DND-41 (cell line): ENCODE measurements at regions not wholly inside any gene's neighbourhood (a gene's known extent, or its start where the extent isn't known, plus 50 kb on each side); places are given as distances from the start of the nearest gene placed in this dataset.

Experiments used
- ATAC-seq: fragments of 200-7000 bp; cut with Tn5 transposase; 3 replicates; pipeline ENCODE4 v1.9.1; 2021; ENCODE audit warnings: low read depth; ENCODE audit not compliant: insufficient read depth
- DNase-seq: peaks from one replicate; pipeline ENCODE4 v3.0.0-alpha.2; 2020
- H2AFZ ChIP-seq: 2 replicates; pipeline ENCODE4 v1.6.0; 2012; ENCODE audit warnings: low read depth, low read length
- H3K27ac ChIP-seq: 2 replicates; pipeline ENCODE4 v1.5.1; 2012; ENCODE audit warnings: low read length, inconsistent platforms
- H3K27me3 ChIP-seq: fragments of 200-600 bp; sonication (generic); 2 replicates; pipeline ENCODE4 v1.6.0; 2012; ENCODE audit warnings: low read length, mild to moderate bottlenecking, inconsistent platforms; ENCODE audit not compliant: insufficient read depth, poor library complexity
- H3K36me3 ChIP-seq: 2 replicates; pipeline ENCODE4 v1.5.1; 2012; ENCODE audit warnings: low read length, inconsistent platforms; ENCODE audit not compliant: insufficient read depth
- H3K4me1 ChIP-seq: 2 replicates; pipeline ENCODE4 v1.5.1; 2012; ENCODE audit warnings: mild to moderate bottlenecking, low read length; ENCODE audit not compliant: insufficient read depth
- H3K4me2 ChIP-seq: 2 replicates; pipeline ENCODE4 v1.6.0; 2012; ENCODE audit warnings: mild to moderate bottlenecking, moderate library complexity, low read length, inconsistent platforms; ENCODE audit not compliant: insufficient read depth
- H3K4me3 ChIP-seq, 2 experiments: fragments of 200-600 bp in 1 of 2; shearing (Covaris generic) in 1 of 2; 2 replicates each; pipeline ENCODE4 v1.5.1; 2012 to 2016; ENCODE audit warnings: inconsistent platforms in 2 of 2, low read length in 2 of 2, mild to moderate bottlenecking in 2 of 2, low read depth in 1 of 2, moderate library complexity in 1 of 2
- H3K79me2 ChIP-seq: 2 replicates; pipeline ENCODE4 v1.6.0; 2012; ENCODE audit warnings: low read length, inconsistent platforms; ENCODE audit not compliant: insufficient read depth
- H3K9ac ChIP-seq: 2 replicates; pipeline ENCODE4 v1.6.0; 2012; ENCODE audit warnings: low read depth, mild to moderate bottlenecking, inconsistent platforms, low read length, moderate library complexity
- H3K9me3 ChIP-seq: 2 replicates; pipeline ENCODE4 v1.5.1; 2012; ENCODE audit warnings: low read length, moderate library complexity, mild to moderate bottlenecking, inconsistent platforms; ENCODE audit not compliant: insufficient read depth, severe bottlenecking
- H4K20me1 ChIP-seq: 2 replicates; pipeline ENCODE4 v1.6.0; 2012; ENCODE audit warnings: low read length; ENCODE audit not compliant: insufficient read depth
- EZH2 ChIP-seq: IDR thresholded peaks from 3 replicates; pipeline ENCODE4 v1.6.1; 2012; ENCODE audit warnings: borderline replicate concordance, low read depth, mild to moderate bottlenecking, moderate library complexity, low read length, inconsistent platforms; ENCODE audit not compliant: severe bottlenecking
- TF ChIP-seq, protein P1 (sequence below): IDR thresholded peaks from 2 replicates; pipeline ENCODE4 v1.5.1; 2012; ENCODE audit warnings: borderline replicate concordance, low read length, moderate library complexity, mild to moderate bottlenecking; ENCODE audit not compliant: poor library complexity, severe bottlenecking; ENCODE audit errors: extremely low read depth

GRCh38 chr18:24651434-24651833 is 191.0 kb downstream of the HRH4 start:
- no peak for TF ChIP-seq EZH2
- TF ChIP-seq, protein P1, sequence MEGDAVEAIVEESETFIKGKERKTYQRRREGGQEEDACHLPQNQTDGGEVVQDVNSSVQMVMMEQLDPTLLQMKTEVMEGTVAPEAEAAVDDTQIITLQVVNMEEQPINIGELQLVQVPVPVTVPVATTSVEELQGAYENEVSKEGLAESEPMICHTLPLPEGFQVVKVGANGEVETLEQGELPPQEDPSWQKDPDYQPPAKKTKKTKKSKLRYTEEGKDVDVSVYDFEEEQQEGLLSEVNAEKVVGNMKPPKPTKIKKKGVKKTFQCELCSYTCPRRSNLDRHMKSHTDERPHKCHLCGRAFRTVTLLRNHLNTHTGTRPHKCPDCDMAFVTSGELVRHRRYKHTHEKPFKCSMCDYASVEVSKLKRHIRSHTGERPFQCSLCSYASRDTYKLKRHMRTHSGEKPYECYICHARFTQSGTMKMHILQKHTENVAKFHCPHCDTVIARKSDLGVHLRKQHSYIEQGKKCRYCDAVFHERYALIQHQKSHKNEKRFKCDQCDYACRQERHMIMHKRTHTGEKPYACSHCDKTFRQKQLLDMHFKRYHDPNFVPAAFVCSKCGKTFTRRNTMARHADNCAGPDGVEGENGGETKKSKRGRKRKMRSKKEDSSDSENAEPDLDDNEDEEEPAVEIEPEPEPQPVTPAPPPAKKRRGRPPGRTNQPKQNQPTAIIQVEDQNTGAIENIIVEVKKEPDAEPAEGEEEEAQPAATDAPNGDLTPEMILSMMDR, result no peak
- ATAC-seq (no peak), DNase-seq (no peak)
- no peaks in the 10 kb centered on the region for H3K4me1 ChIP-seq
- H4K20me1 ChIP-seq, result no peaks in the 10 kb centered on the region
- no peak overlapping the region for H2AFZ ChIP-seq
- H3K79me2 ChIP-seq, result no peaks in the 10 kb centered on the region
- H3K27ac ChIP-seq, result no peak overlapping the region
- H3K4me2 ChIP-seq, result no peak overlapping the region
- no peak overlapping the region for H3K4me3 ChIP-seq
- no peaks in the 10 kb centered on the region for H3K27me3 ChIP-seq
- H3K36me3 ChIP-seq, result no peaks in the 10 kb centered on the region
- H3K9me3 ChIP-seq, result no peaks in the 10 kb centered on the region
- no peak overlapping the region for H3K9ac ChIP-seq

DNA sequence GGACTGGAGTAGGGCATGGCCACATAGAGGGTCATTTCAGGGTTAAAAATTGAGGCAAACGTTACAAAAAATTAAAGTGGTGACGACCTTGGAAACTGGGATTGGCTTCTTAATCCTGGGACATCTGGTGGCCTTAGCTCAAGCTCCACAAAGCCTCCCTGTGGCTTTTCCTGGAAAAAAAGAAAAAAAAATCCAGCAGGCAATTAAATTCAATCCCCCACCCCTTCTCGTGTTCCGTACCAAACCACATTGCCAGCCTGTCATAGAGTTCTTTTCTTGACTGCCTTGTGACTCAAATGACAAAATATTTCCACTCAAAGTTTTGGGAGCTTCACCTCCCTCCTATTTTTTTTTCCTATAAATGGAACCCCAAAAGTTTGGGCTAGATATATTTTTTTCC is 195.6 kb downstream of the HRH4 start:
- no peak overlapping the region for H3K4me3 ChIP-seq
- H4K20me1 ChIP-seq, result no peaks in the 10 kb centered on the region
- peaks cover 16% of the 10 kb centered on the region for H3K4me1 ChIP-seq
- no peak overlapping the region for H2AFZ ChIP-seq
- TF ChIP-seq, protein P1, result no peak
- no peak for TF ChIP-seq EZH2
- H3K79me2 ChIP-seq, result no peaks in the 10 kb centered on the region
- H3K36me3 ChIP-seq, result no peaks in the 10 kb centered on the region
- no peaks in the 10 kb centered on the region for H3K9me3 ChIP-seq
- no peaks in the 10 kb centered on the region for H3K27me3 ChIP-seq
- ATAC-seq (no peak), DNase-seq (no peak)
- H3K9ac ChIP-seq, result no peak overlapping the region
- no peak overlapping the region for H3K4me2 ChIP-seq
- no peak overlapping the region for H3K27ac ChIP-seq

- Histone ChIP-seq H3K4me1 (peaks cover 17% of the 10 kb centered on the region), H3K36me3 (no peaks in the 10 kb centered on the region), H3K9ac (no peak overlapping the region), H3K4me3 (no peak overlapping the region), H4K20me1 (no peaks in the 10 kb centered on the region), H3K79me2 (no peaks in the 10 kb centered on the region), H2AFZ (no peak overlapping the region), H3K27ac (no peak overlapping the region), H3K4me2 (no peak overlapping the region), H3K9me3 (no peaks in the 10 kb centered on the region), H3K27me3 (no peaks in the 10 kb centered on the region)
- ATAC-seq (no peak), DNase-seq (no peak)
- TF ChIP-seq EZH2, result no peak
- TF ChIP-seq, protein P1, result no peak
These were observed 196.4 kb downstream of the HRH4 start for GRCh38 chr18:24656551-24657443.
